Cardiac fibroblast (primary cell): ENCODE measurements at regions not wholly inside any gene's neighbourhood (a gene's known extent, or its start where the extent isn't known, plus 50 kb on each side); places are given as distances from the start of the nearest gene placed in this dataset.
A peak's percentile ranks its signal among the peaks of the same experiment; 100 is the strongest.

Experiments
- DNase-seq, 2 donors: peaks; one replicate each; pipeline versions ENCODE4 v3.0.0 to v3.0.0-alpha.2; 2010; ENCODE audit warnings: low read depth in 2 of 2
- H3K4me3 ChIP-seq, 2 donors: replicated peaks in 1 of 2; 1 replicate in 1 of 2; 2 replicates in 1 of 2; pipeline ENCODE4 v1.5.1; 2011; ENCODE audit warnings: low read depth in 2 of 2, low read length in 2 of 2, mild to moderate bottlenecking in 2 of 2, moderate library complexity in 1 of 2
- CTCF ChIP-seq: IDR thresholded peaks from one replicate; pipeline ENCODE4 v1.5.1; 2011; ENCODE audit warnings: low read depth, mild to moderate bottlenecking, low read length, inconsistent platforms

- no peak for TF ChIP-seq CTCF
- no peak overlapping the region for H3K4me3 ChIP-seq
- no peak for DNase-seq
These were observed 69.3 kb upstream of the TTC29 start for GRCh38 chr4:147014946-147015345.

- H3K4me3 ChIP-seq = no peak overlapping the region
- TF ChIP-seq CTCF = no peak
- DNase-seq = no peak
These were observed 69.8 kb upstream of the TTC29 start for GRCh38 chr4:147015491-147015890.

GRCh38 chr4:147017081-147017480 lies 71.4 kb upstream of the TTC29 start:
- TF ChIP-seq CTCF = no peak
- peak; percentile 5 to 57 for DNase-seq
- no peak overlapping the region for H3K4me3 ChIP-seq

- peak; percentile 79 to 82 for DNase-seq
- TF ChIP-seq CTCF = peak; percentile 70
- H3K4me3 ChIP-seq = no peak overlapping the region
These were observed 73.4 kb upstream of the TTC29 start for GRCh38 chr4:147019091-147019490.

GRCh38 chr4:147020456-147020855 lies 74.8 kb upstream of the TTC29 start:
- DNase-seq = no peak
- TF ChIP-seq CTCF = no peak
- no peak overlapping the region for H3K4me3 ChIP-seq

GRCh38 chr4:147025042-147025441 lies 79.4 kb upstream of the TTC29 start:
- H3K4me3 ChIP-seq = no peak overlapping the region
- no peak for TF ChIP-seq CTCF
- DNase-seq = peak; percentile 5 to 15

GRCh38 chr4:147029296-147029695 lies 83.6 kb upstream of the TTC29 start:
- no peak for DNase-seq
- H3K4me3 ChIP-seq = no peak overlapping the region
- TF ChIP-seq CTCF = no peak
